ENCODE measurements at regions not wholly inside any gene's neighbourhood (a gene's known extent, or its start where the extent isn't known, plus 50 kb on each side); places are given as distances from the start of the nearest gene placed in this dataset.

GRCh38 chr16:35187665-35188225, 1728.3 kb downstream of the TP53TG3F start:
- Histone ChIP-seq H3K4me3 (replicated peaks; ENCODE audit: insufficient read depth, low read length) (no peak overlapping the region), H3K27ac (replicated peaks) (no peak overlapping the region), H3K27me3 (ENCODE audit: insufficient read depth, poor library complexity, severe bottlenecking) (no peaks in the 10 kb centered on the region)
- no peak for DNase-seq (ENCODE audit: low read depth in 1 of 2, low spot score in 1 of 2)
- TF ChIP-seq POLR2AphosphoS5 (IDR thresholded peaks at IDR 0.05; ENCODE audit: low read depth) (no peak), CTCF (IDR thresholded peaks at IDR 0.05; ENCODE audit: insufficient read depth, low read length) (no peak), REST (IDR thresholded peaks at IDR 0.05; ENCODE audit: insufficient replicate concordance, low read depth) (no peak), SPI1 (IDR thresholded peaks at IDR 0.05; ENCODE audit: borderline replicate concordance, low read depth) (no peak), GABPA (IDR thresholded peaks at IDR 0.05; ENCODE audit: low read depth) (no peak)

- Histone ChIP-seq H3K27ac (replicated peaks) (no peak overlapping the region), H3K4me3 (replicated peaks; ENCODE audit: insufficient read depth, low read length) (no peak overlapping the region), H3K27me3 (ENCODE audit: insufficient read depth, poor library complexity, severe bottlenecking) (no peaks in the 10 kb centered on the region)
- TF ChIP-seq CTCF (IDR thresholded peaks at IDR 0.05; ENCODE audit: insufficient read depth, low read length) (no peak), REST (IDR thresholded peaks at IDR 0.05; ENCODE audit: insufficient replicate concordance, low read depth) (no peak), POLR2AphosphoS5 (IDR thresholded peaks at IDR 0.05; ENCODE audit: low read depth) (no peak), GABPA (IDR thresholded peaks at IDR 0.05; ENCODE audit: low read depth) (no peak), SPI1 (IDR thresholded peaks at IDR 0.05; ENCODE audit: borderline replicate concordance, low read depth) (no peak)
- peak in 1 of 2 experiments; percentile 39 for DNase-seq (ENCODE audit: low read depth in 1 of 2, low spot score in 1 of 2)
These were observed 1729.1 kb downstream of the TP53TG3F start for GRCh38 chr16:35188288-35189155.

- H3K27me3 ChIP-seq (ENCODE audit: insufficient read depth, poor library complexity, severe bottlenecking): no peaks in the 10 kb centered on the region
- no peak overlapping the region for H3K4me3 ChIP-seq (replicated peaks; ENCODE audit: insufficient read depth, low read length)
- H3K27ac ChIP-seq (replicated peaks): no peak overlapping the region
- TF ChIP-seq SPI1 (IDR thresholded peaks at IDR 0.05; ENCODE audit: borderline replicate concordance, low read depth): no peak
- TF ChIP-seq POLR2AphosphoS5 (IDR thresholded peaks at IDR 0.05; ENCODE audit: low read depth): no peak
- no peak for TF ChIP-seq GABPA (IDR thresholded peaks at IDR 0.05; ENCODE audit: low read depth)
- TF ChIP-seq CTCF (IDR thresholded peaks at IDR 0.05; ENCODE audit: insufficient read depth, low read length): no peak
- no peak for TF ChIP-seq REST (IDR thresholded peaks at IDR 0.05; ENCODE audit: insufficient replicate concordance, low read depth)
- no peak for DNase-seq (ENCODE audit: low read depth in 1 of 2, low spot score in 1 of 2)
These were observed 1733.6 kb downstream of the TP53TG3F start for GRCh38 chr16:35192993-35193392.
